ENCODE measurements at regions not wholly inside any gene's neighbourhood (a gene's known extent, or its start where the extent isn't known, plus 50 kb on each side); places are given as distances from the start of the nearest gene placed in this dataset.

GRCh38 chr18:69267895-69268294 lies 132.8 kb upstream of the DOK6 start:
- TF ChIP-seq, protein P1, sequence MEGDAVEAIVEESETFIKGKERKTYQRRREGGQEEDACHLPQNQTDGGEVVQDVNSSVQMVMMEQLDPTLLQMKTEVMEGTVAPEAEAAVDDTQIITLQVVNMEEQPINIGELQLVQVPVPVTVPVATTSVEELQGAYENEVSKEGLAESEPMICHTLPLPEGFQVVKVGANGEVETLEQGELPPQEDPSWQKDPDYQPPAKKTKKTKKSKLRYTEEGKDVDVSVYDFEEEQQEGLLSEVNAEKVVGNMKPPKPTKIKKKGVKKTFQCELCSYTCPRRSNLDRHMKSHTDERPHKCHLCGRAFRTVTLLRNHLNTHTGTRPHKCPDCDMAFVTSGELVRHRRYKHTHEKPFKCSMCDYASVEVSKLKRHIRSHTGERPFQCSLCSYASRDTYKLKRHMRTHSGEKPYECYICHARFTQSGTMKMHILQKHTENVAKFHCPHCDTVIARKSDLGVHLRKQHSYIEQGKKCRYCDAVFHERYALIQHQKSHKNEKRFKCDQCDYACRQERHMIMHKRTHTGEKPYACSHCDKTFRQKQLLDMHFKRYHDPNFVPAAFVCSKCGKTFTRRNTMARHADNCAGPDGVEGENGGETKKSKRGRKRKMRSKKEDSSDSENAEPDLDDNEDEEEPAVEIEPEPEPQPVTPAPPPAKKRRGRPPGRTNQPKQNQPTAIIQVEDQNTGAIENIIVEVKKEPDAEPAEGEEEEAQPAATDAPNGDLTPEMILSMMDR (conservative IDR thresholded peaks at IDR 0.05 in 1 of 2, IDR thresholded peaks at IDR 0.05 in 1 of 2; ENCODE audit: low read depth in 1 of 2, low read length in 2 of 2), result no peak
- no peak for TF ChIP-seq EZH2 (IDR thresholded peaks at IDR 0.05; ENCODE audit: low read length, missing control alignments)

Data from fibroblast of lung (primary cell).